A172 (cell line): ENCODE measurements at regions not wholly inside any gene's neighbourhood (a gene's known extent, or its start where the extent isn't known, plus 50 kb on each side); places are given as distances from the start of the nearest gene placed in this dataset.
"Not testable (repeated sequence)": the region's sequence is repeated elsewhere in the genome, so short reads cannot be mapped to it uniquely, and the experiment has no call there.

ENCODE experiments used
- DNase-seq: peaks from one replicate; pipeline ENCODE4 v3.0.0-alpha.2; 2015; ENCODE audit warnings: low spot score

- not testable (repeated sequence) for DNase-seq
Observed at GRCh38 chrX:21219208-21219607, 155.0 kb upstream of the CNKSR2 start.

GRCh38 chrX:21225643-21226042, 148.6 kb upstream of the CNKSR2 start:
- no peak for DNase-seq

GRCh38 chrX:21228974-21229373, 145.2 kb upstream of the CNKSR2 start:
- not testable (repeated sequence) for DNase-seq

GRCh38 chrX:21255032-21255618, 119.1 kb upstream of the CNKSR2 start:
- DNase-seq, result no peak

GRCh38 chrX:21266949-21267348, 107.3 kb upstream of the CNKSR2 start:
- no peak for DNase-seq

- no peak for DNase-seq
Observed at GRCh38 chrX:21276736-21277433, 97.3 kb upstream of the CNKSR2 start.

GRCh38 chrX:21289232-21289631, 85.0 kb upstream of the CNKSR2 start:
- no peak for DNase-seq

GRCh38 chrX:21295246-21295820, 78.9 kb upstream of the CNKSR2 start:
- no peak for DNase-seq

GRCh38 chrX:21305799-21306336, 68.3 kb upstream of the CNKSR2 start:
- no peak for DNase-seq

GRCh38 chrX:21319323-21319722, 54.9 kb upstream of the CNKSR2 start:
- no peak for DNase-seq
